SU-DHL-6 (cell line): ENCODE measurements at regions not wholly inside any gene's neighbourhood (a gene's known extent, or its start where the extent isn't known, plus 50 kb on each side); places are given as distances from the start of the nearest gene placed in this dataset.

Experiments
- CTCF ChIP-seq: fragments of 200-600 bp; sonication (generic); IDR thresholded peaks from one replicate; pipeline ENCODE4 v1.5.1; 2017; ENCODE audit warnings: antibody characterized with exemption, mild to moderate bottlenecking, low read length, moderate library complexity; ENCODE audit not compliant: insufficient read depth, poor library complexity, severe bottlenecking
- EZH2phosphoT487 ChIP-seq: fragments of 200-600 bp; sonication (generic), shearing (Covaris generic); conservative IDR thresholded peaks from 2 replicates; pipeline ENCODE4 v1.6.1; 2018; ENCODE audit warnings: mild to moderate bottlenecking, antibody characterized with exemption, low read length, moderate library complexity, mixed read lengths

GRCh38 chr3:35899245-35899644 lies 259.9 kb downstream of the ARPP21 start:
- TF ChIP-seq CTCF (no peak), EZH2phosphoT487 (no peak)
